ENCODE measurements at regions not wholly inside any gene's neighbourhood (a gene's known extent, or its start where the extent isn't known, plus 50 kb on each side); places are given as distances from the start of the nearest gene placed in this dataset.
"Not testable (repeated sequence)": the region's sequence is repeated elsewhere in the genome, so short reads cannot be mapped to it uniquely, and the experiment has no call there.

GRCh38 chr16:88262858-88263563 lies 119.7 kb upstream of the ZNF469 start:
- not testable (repeated sequence) for H3K27me3 ChIP-seq (ENCODE audit: control insufficient read depth, insufficient read depth, low read length); H3K36me3 ChIP-seq (ENCODE audit: control insufficient read depth, insufficient read depth, low read length); H3K4me3 ChIP-seq (ENCODE audit: low read depth, low read length); DNase-seq (ENCODE audit: low read depth); FAIRE-seq

- not testable (repeated sequence) for H3K4me3 ChIP-seq (ENCODE audit: low read depth, low read length); H3K27me3 ChIP-seq (ENCODE audit: control insufficient read depth, insufficient read depth, low read length); FAIRE-seq; DNase-seq (ENCODE audit: low read depth); H3K36me3 ChIP-seq (ENCODE audit: control insufficient read depth, insufficient read depth, low read length)
Measured at GRCh38 chr16:88263681-88264287, 119.0 kb upstream of the ZNF469 start.

GRCh38 chr16:88264641-88265285 lies 118.0 kb upstream of the ZNF469 start:
- FAIRE-seq: peak; percentile 87
- no peak for TF ChIP-seq CTCF (IDR thresholded peaks at IDR 0.05; ENCODE audit: insufficient read depth, low read length, severe bottlenecking)
- Histone ChIP-seq H3K36me3 (ENCODE audit: control insufficient read depth, insufficient read depth, low read length) (no peaks in the 10 kb centered on the region), H3K4me3 (ENCODE audit: low read depth, low read length) (no peak overlapping the region), H3K27me3 (ENCODE audit: control insufficient read depth, insufficient read depth, low read length) (no peaks in the 10 kb centered on the region)
- DNase-seq (ENCODE audit: low read depth): peak; percentile 90

GRCh38 chr16:88265286-88265938 lies 117.3 kb upstream of the ZNF469 start:
- peak; percentile 28 for FAIRE-seq
- not testable (repeated sequence) for H3K4me3 ChIP-seq (ENCODE audit: low read depth, low read length); DNase-seq (ENCODE audit: low read depth); H3K27me3 ChIP-seq (ENCODE audit: control insufficient read depth, insufficient read depth, low read length); H3K36me3 ChIP-seq (ENCODE audit: control insufficient read depth, insufficient read depth, low read length)

- H3K4me3 ChIP-seq (ENCODE audit: low read depth, low read length); H3K27me3 ChIP-seq (ENCODE audit: control insufficient read depth, insufficient read depth, low read length); DNase-seq (ENCODE audit: low read depth); H3K36me3 ChIP-seq (ENCODE audit: control insufficient read depth, insufficient read depth, low read length): not testable (repeated sequence)
- FAIRE-seq: peak; percentile 98
Measured at GRCh38 chr16:88266036-88266435, 116.7 kb upstream of the ZNF469 start.

- FAIRE-seq; DNase-seq (ENCODE audit: low read depth); H3K4me3 ChIP-seq (ENCODE audit: low read depth, low read length); H3K27me3 ChIP-seq (ENCODE audit: control insufficient read depth, insufficient read depth, low read length); H3K36me3 ChIP-seq (ENCODE audit: control insufficient read depth, insufficient read depth, low read length): not testable (repeated sequence)
Measured at GRCh38 chr16:88266935-88267551, 115.7 kb upstream of the ZNF469 start.

- H3K4me3 ChIP-seq (ENCODE audit: low read depth, low read length); FAIRE-seq; DNase-seq (ENCODE audit: low read depth); H3K27me3 ChIP-seq (ENCODE audit: control insufficient read depth, insufficient read depth, low read length); H3K36me3 ChIP-seq (ENCODE audit: control insufficient read depth, insufficient read depth, low read length): not testable (repeated sequence)
Measured at GRCh38 chr16:88268186-88268970, 114.4 kb upstream of the ZNF469 start.

- not testable (repeated sequence) for DNase-seq (ENCODE audit: low read depth); H3K27me3 ChIP-seq (ENCODE audit: control insufficient read depth, insufficient read depth, low read length); H3K36me3 ChIP-seq (ENCODE audit: control insufficient read depth, insufficient read depth, low read length); FAIRE-seq; H3K4me3 ChIP-seq (ENCODE audit: low read depth, low read length)
Measured at GRCh38 chr16:88270171-88270790, 112.5 kb upstream of the ZNF469 start.

GRCh38 chr16:88271296-88271695 lies 111.5 kb upstream of the ZNF469 start:
- not testable (repeated sequence) for FAIRE-seq

GRCh38 chr16:88271776-88272175 lies 111.0 kb upstream of the ZNF469 start:
- not testable (repeated sequence) for H3K36me3 ChIP-seq (ENCODE audit: control insufficient read depth, insufficient read depth, low read length); H3K4me3 ChIP-seq (ENCODE audit: low read depth, low read length); H3K27me3 ChIP-seq (ENCODE audit: control insufficient read depth, insufficient read depth, low read length); FAIRE-seq; DNase-seq (ENCODE audit: low read depth)

More at GRCh38 chr16:88271296-88271695, 111.5 kb upstream of the ZNF469 start:
- H3K36me3 ChIP-seq (ENCODE audit: control insufficient read depth, insufficient read depth, low read length); H3K27me3 ChIP-seq (ENCODE audit: control insufficient read depth, insufficient read depth, low read length); DNase-seq (ENCODE audit: low read depth); H3K4me3 ChIP-seq (ENCODE audit: low read depth, low read length): not testable (repeated sequence)

- not testable (repeated sequence) for H3K27me3 ChIP-seq (ENCODE audit: control insufficient read depth, insufficient read depth, low read length); H3K36me3 ChIP-seq (ENCODE audit: control insufficient read depth, insufficient read depth, low read length); FAIRE-seq; H3K4me3 ChIP-seq (ENCODE audit: low read depth, low read length); DNase-seq (ENCODE audit: low read depth)
Measured at GRCh38 chr16:88272437-88272836, 110.3 kb upstream of the ZNF469 start.

Data from bronchial epithelial cell (primary cell).